ENCODE measurements at regions not wholly inside any gene's neighbourhood (a gene's known extent, or its start where the extent isn't known, plus 50 kb on each side); places are given as distances from the start of the nearest gene placed in this dataset.

GRCh38 chrX:20350596-20350995 is 83.9 kb upstream of the RPS6KA3 start:
- no peak overlapping the region for H3K4me3 ChIP-seq
- DNase-seq (no peak), FAIRE-seq (no peak), ATAC-seq (no peak)
- 38 to 57% methylated on average over 3 of the region's 3 CpGs for WGBS, 2 donors
- no peaks in the 10 kb centered on the region for H3K9me3 ChIP-seq
- no peak for TF ChIP-seq CTCF (IDR thresholded peaks at IDR 0.05)
- H3K36me3 ChIP-seq: no peaks in the 10 kb centered on the region
- no peaks in the 10 kb centered on the region for H3K4me1 ChIP-seq
- intact Hi-C loops (cut with DNase I): no loop called here
- peaks cover 0 to 5% (median 0%) of the 10 kb centered on the region in 4 donors for H3K27me3 ChIP-seq
- H3K27ac ChIP-seq: no peak overlapping the region

GRCh38 chrX:20348139-20348538 is 81.4 kb upstream of the RPS6KA3 start:
- 84 to 91% methylated on average over 4 of the region's 4 CpGs for WGBS, 2 donors
- Histone ChIP-seq H3K4me1 (no peaks in the 10 kb centered on the region), H3K27me3 (peaks cover 0 to 5% (median 0%) of the 10 kb centered on the region in 4 donors), H3K36me3 (no peaks in the 10 kb centered on the region), H3K4me3 (no peak overlapping the region), H3K27ac (no peak overlapping the region), H3K9me3 (no peaks in the 10 kb centered on the region)
- no peak for TF ChIP-seq CTCF (IDR thresholded peaks at IDR 0.05)
- DNase-seq (no peak), ATAC-seq (no peak), FAIRE-seq (no peak)
- intact Hi-C loops (cut with DNase I): no loop called here

GRCh38 chrX:20347481-20347880 is 80.8 kb upstream of the RPS6KA3 start:
- WGBS, 2 donors: 58 to 59% methylated on average over 5 of the region's 5 CpGs
- peaks cover 0 to 5% (median 0%) of the 10 kb centered on the region in 4 donors for H3K27me3 ChIP-seq
- intact Hi-C loops (cut with DNase I): no loop called here
- no peaks in the 10 kb centered on the region for H3K9me3 ChIP-seq
- TF ChIP-seq CTCF (IDR thresholded peaks at IDR 0.05): no peak
- H3K4me3 ChIP-seq: no peak overlapping the region
- DNase-seq: no peak
- ATAC-seq: no peak
- no peak overlapping the region for H3K27ac ChIP-seq
- no peaks in the 10 kb centered on the region for H3K4me1 ChIP-seq
- H3K36me3 ChIP-seq: no peaks in the 10 kb centered on the region
- FAIRE-seq: no peak

GRCh38 chrX:20333672-20334071 is 67.0 kb upstream of the RPS6KA3 start:
- no peak overlapping the region for H3K27ac ChIP-seq
- H3K4me3 ChIP-seq: no peak overlapping the region
- H3K36me3 ChIP-seq: no peaks in the 10 kb centered on the region
- H3K4me1 ChIP-seq: no peaks in the 10 kb centered on the region
- TF ChIP-seq CTCF (IDR thresholded peaks at IDR 0.05): no peak
- 10 to 25% methylated on average over 1 of the region's 1 CpG for WGBS, 2 donors
- no peak for ATAC-seq
- no peaks in the 10 kb centered on the region for H3K9me3 ChIP-seq
- FAIRE-seq: no peak
- H3K27me3 ChIP-seq: peaks cover 0 to 17% (median 0%) of the 10 kb centered on the region in 4 donors
- intact Hi-C loops (cut with DNase I): no loop called here
- no peak for DNase-seq

- Histone ChIP-seq H3K4me1 (no peaks in the 10 kb centered on the region), H3K27ac (no peak overlapping the region), H3K27me3 (peaks cover 0 to 14% (median 0%) of the 10 kb centered on the region in 4 donors), H3K36me3 (no peaks in the 10 kb centered on the region), H3K9me3 (no peaks in the 10 kb centered on the region), H3K4me3 (no peak overlapping the region)
- FAIRE-seq (no peak), DNase-seq (no peak), ATAC-seq (no peak)
- 82 to 89% methylated on average over 2 of the region's 2 CpGs for WGBS, 2 donors
- intact Hi-C loops (cut with DNase I): no loop called here
- TF ChIP-seq CTCF (IDR thresholded peaks at IDR 0.05): no peak
These were observed 63.8 kb upstream of the RPS6KA3 start for GRCh38 chrX:20330545-20330944.
